ENCODE measurements at regions not wholly inside any gene's neighbourhood (a gene's known extent, or its start where the extent isn't known, plus 50 kb on each side); places are given as distances from the start of the nearest gene placed in this dataset.

DNA sequence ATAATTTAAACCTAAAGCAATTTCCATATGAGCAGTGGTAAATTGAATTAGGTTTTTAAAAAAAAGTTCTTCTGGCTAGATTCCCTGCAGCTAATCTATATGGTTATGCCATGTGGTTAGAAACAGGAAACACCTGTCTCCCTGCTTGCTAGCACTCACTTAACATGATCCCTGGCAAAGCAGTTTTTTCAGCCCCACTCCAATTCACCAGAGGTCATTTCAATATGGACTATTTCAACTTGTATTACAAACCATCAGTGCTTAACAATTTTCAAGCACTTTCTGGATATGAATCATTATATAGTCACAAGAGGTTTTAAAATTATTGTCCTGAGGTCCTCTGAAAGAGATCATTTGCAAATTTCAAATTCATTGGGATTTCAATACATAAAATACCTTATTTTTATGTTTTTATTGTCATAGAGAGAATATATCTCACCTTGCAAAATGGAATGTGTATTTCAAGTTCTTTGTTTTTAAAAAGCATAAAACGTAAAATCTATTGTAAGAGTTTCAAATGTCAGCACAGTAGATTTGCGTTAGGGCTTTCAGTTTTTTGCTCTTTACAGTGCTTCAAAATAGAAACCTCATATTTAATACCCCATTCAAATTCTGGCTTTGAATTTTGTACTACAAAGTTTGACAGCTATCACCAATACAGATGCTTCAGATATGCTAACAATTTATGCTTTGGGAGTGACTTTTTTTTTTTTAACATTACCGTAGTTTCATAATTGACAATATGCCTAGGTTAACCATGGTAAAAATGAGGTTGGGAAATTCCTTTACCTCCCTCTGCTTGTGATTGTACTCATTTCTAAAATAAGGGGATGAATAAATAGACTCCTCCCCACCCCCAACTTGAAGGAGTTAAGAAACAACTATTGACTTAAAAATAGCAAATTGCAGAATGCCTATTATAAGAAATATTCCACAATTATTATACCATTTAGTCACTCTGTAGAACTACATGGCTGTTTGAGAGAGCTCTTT is 117.5 kb upstream of the HGF start:
- H4K20me1 ChIP-seq (ENCODE audit: insufficient read depth, low read length) = no peaks in the 10 kb centered on the region
- no peak overlapping the region for H2AFZ ChIP-seq (ENCODE audit: low read length)
- no peaks in the 10 kb centered on the region for H3K9me3 ChIP-seq (ENCODE audit: low read depth, low read length)
- H3K36me3 ChIP-seq (ENCODE audit: insufficient read depth, low read length) = no peaks in the 10 kb centered on the region
- H3K27me3 ChIP-seq (ENCODE audit: insufficient read depth, low read length) = no peaks in the 10 kb centered on the region
- DNase-seq (ENCODE audit: insufficient read length, low spot score, missing footprints) = no peak
- H3K79me2 ChIP-seq (ENCODE audit: insufficient read depth, low read length) = no peaks in the 10 kb centered on the region
- H3K4me1 ChIP-seq (ENCODE audit: insufficient read depth, low read length) = no peaks in the 10 kb centered on the region
- H3K4me2 ChIP-seq (ENCODE audit: insufficient read depth, low read length) = no peak overlapping the region
- no peak for TF ChIP-seq CTCF (IDR thresholded peaks at IDR 0.05; ENCODE audit: extremely low read depth, low read depth, low read length)
- H3K4me3 ChIP-seq (ENCODE audit: insufficient read depth, low read length) = no peak overlapping the region
- H3K27ac ChIP-seq (ENCODE audit: low read depth, low read length) = no peak overlapping the region

DNA sequence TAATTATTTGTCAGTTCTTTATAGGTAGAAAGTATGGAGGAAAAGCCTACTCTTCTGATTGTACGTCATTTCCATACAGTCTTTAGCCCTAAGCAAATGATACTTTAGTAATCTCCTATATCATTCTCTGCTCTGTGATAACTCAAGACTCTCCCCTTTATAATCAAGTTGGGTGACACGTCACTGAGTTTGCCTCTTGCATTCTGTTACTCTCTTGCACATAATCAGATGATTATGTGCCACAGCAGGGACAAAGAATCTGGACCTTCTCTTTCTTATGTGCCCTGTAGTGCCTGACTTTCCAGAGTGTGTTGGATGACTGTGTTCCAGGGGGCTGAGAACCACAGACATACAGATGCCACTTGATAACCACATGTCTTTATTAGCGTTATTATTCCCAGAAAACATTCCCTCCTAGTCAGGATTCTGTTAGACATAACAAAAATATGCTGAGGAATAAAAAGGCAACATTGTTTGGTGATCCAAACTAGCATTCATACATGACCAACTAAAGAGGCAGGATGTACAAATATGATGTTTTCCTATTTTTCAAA is 116.4 kb upstream of the HGF start:
- no peaks in the 10 kb centered on the region for H3K4me1 ChIP-seq (ENCODE audit: insufficient read depth, low read length)
- DNase-seq (ENCODE audit: insufficient read length, low spot score, missing footprints) = no peak
- no peaks in the 10 kb centered on the region for H3K27me3 ChIP-seq (ENCODE audit: insufficient read depth, low read length)
- no peak overlapping the region for H3K4me2 ChIP-seq (ENCODE audit: insufficient read depth, low read length)
- H3K36me3 ChIP-seq (ENCODE audit: insufficient read depth, low read length) = no peaks in the 10 kb centered on the region
- no peaks in the 10 kb centered on the region for H3K79me2 ChIP-seq (ENCODE audit: insufficient read depth, low read length)
- H3K9me3 ChIP-seq (ENCODE audit: low read depth, low read length) = no peaks in the 10 kb centered on the region
- H2AFZ ChIP-seq (ENCODE audit: low read length) = no peak overlapping the region
- H3K27ac ChIP-seq (ENCODE audit: low read depth, low read length) = no peak overlapping the region
- H4K20me1 ChIP-seq (ENCODE audit: insufficient read depth, low read length) = no peaks in the 10 kb centered on the region
- no peak for TF ChIP-seq CTCF (IDR thresholded peaks at IDR 0.05; ENCODE audit: extremely low read depth, low read depth, low read length)
- H3K4me3 ChIP-seq (ENCODE audit: insufficient read depth, low read length) = no peak overlapping the region

GRCh38 chr7:81884817-81885216 is 115.0 kb upstream of the HGF start:
- Histone ChIP-seq H4K20me1 (ENCODE audit: insufficient read depth, low read length) (no peaks in the 10 kb centered on the region), H2AFZ (ENCODE audit: low read length) (no peak overlapping the region), H3K79me2 (ENCODE audit: insufficient read depth, low read length) (no peaks in the 10 kb centered on the region), H3K9me3 (ENCODE audit: low read depth, low read length) (no peaks in the 10 kb centered on the region), H3K36me3 (ENCODE audit: insufficient read depth, low read length) (no peaks in the 10 kb centered on the region), H3K4me1 (ENCODE audit: insufficient read depth, low read length) (no peaks in the 10 kb centered on the region), H3K4me3 (ENCODE audit: insufficient read depth, low read length) (no peak overlapping the region), H3K4me2 (ENCODE audit: insufficient read depth, low read length) (no peak overlapping the region), H3K27ac (ENCODE audit: low read depth, low read length) (no peak overlapping the region), H3K27me3 (ENCODE audit: insufficient read depth, low read length) (no peaks in the 10 kb centered on the region)
- DNase-seq (ENCODE audit: insufficient read length, low spot score, missing footprints) = no peak
- no peak for TF ChIP-seq CTCF (IDR thresholded peaks at IDR 0.05; ENCODE audit: extremely low read depth, low read depth, low read length)

GRCh38 chr7:81883801-81884393 is 114.0 kb upstream of the HGF start:
- no peaks in the 10 kb centered on the region for H3K27me3 ChIP-seq (ENCODE audit: insufficient read depth, low read length)
- H3K4me2 ChIP-seq (ENCODE audit: insufficient read depth, low read length) = no peak overlapping the region
- H3K4me1 ChIP-seq (ENCODE audit: insufficient read depth, low read length) = no peaks in the 10 kb centered on the region
- no peaks in the 10 kb centered on the region for H3K36me3 ChIP-seq (ENCODE audit: insufficient read depth, low read length)
- no peak overlapping the region for H3K4me3 ChIP-seq (ENCODE audit: insufficient read depth, low read length)
- no peak for TF ChIP-seq CTCF (IDR thresholded peaks at IDR 0.05; ENCODE audit: extremely low read depth, low read depth, low read length)
- no peak for DNase-seq (ENCODE audit: insufficient read length, low spot score, missing footprints)
- H4K20me1 ChIP-seq (ENCODE audit: insufficient read depth, low read length) = no peaks in the 10 kb centered on the region
- H3K79me2 ChIP-seq (ENCODE audit: insufficient read depth, low read length) = no peaks in the 10 kb centered on the region
- H3K9me3 ChIP-seq (ENCODE audit: low read depth, low read length) = no peaks in the 10 kb centered on the region
- peak overlapping the region; percentile 23 for H2AFZ ChIP-seq (ENCODE audit: low read length)
- H3K27ac ChIP-seq (ENCODE audit: low read depth, low read length) = no peak overlapping the region

All from osteoblast (primary cell).